SK-N-SH (cell line): ENCODE measurements at regions not wholly inside any gene's neighbourhood (a gene's known extent, or its start where the extent isn't known, plus 50 kb on each side); places are given as distances from the start of the nearest gene placed in this dataset.

Experiments used
- EP300 ChIP-seq, 2 experiments: IDR thresholded peaks; 2 replicates each; pipeline versions ENCODE4 v1.4.0 to v1.6.1; 2012; ENCODE audit warnings: borderline replicate concordance in 1 of 2, low read depth in 1 of 2, low read length in 1 of 2
- EZH2phosphoT487 ChIP-seq: fragments of 200-600 bp; sonication (generic); IDR thresholded peaks from 2 replicates; pipeline ENCODE4 v1.6.1; 2017; ENCODE audit warnings: low read depth, mixed run types, mild to moderate bottlenecking, antibody characterized with exemption, moderate library complexity, borderline replicate concordance
- MAX ChIP-seq: IDR thresholded peaks from 2 replicates; pipeline ENCODE4 v1.4.0; 2012; ENCODE audit warnings: low read depth
- MEF2A ChIP-seq: IDR thresholded peaks from 2 replicates; pipeline ENCODE4 v1.4.0; 2012; ENCODE audit warnings: low read depth, borderline replicate concordance
- NFIC ChIP-seq: IDR thresholded peaks from 2 replicates; pipeline ENCODE4 v1.4.0; 2012; ENCODE audit warnings: borderline replicate concordance
- REST ChIP-seq: IDR thresholded peaks from 2 replicates; pipeline ENCODE4 v1.6.1; 2012; ENCODE audit warnings: mild to moderate bottlenecking, low read depth, low read length, moderate library complexity
- TAF1 ChIP-seq: IDR thresholded peaks from 2 replicates; pipeline ENCODE4 v1.6.1; 2012; ENCODE audit warnings: low read depth, mild to moderate bottlenecking, low read length, moderate library complexity, borderline replicate concordance
- TF ChIP-seq, protein P1 (sequence below): fragments of 200-600 bp; sonication (generic); IDR thresholded peaks from 2 replicates; pipeline ENCODE4 v1.6.1; 2017; ENCODE audit warnings: antibody characterized with exemption, mild to moderate bottlenecking, moderate library complexity

GRCh38 chr1:186559601-186560116 lies 98.7 kb upstream of the PDC start:
- TF ChIP-seq, protein P1, sequence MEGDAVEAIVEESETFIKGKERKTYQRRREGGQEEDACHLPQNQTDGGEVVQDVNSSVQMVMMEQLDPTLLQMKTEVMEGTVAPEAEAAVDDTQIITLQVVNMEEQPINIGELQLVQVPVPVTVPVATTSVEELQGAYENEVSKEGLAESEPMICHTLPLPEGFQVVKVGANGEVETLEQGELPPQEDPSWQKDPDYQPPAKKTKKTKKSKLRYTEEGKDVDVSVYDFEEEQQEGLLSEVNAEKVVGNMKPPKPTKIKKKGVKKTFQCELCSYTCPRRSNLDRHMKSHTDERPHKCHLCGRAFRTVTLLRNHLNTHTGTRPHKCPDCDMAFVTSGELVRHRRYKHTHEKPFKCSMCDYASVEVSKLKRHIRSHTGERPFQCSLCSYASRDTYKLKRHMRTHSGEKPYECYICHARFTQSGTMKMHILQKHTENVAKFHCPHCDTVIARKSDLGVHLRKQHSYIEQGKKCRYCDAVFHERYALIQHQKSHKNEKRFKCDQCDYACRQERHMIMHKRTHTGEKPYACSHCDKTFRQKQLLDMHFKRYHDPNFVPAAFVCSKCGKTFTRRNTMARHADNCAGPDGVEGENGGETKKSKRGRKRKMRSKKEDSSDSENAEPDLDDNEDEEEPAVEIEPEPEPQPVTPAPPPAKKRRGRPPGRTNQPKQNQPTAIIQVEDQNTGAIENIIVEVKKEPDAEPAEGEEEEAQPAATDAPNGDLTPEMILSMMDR, result no peak
- TF ChIP-seq MAX, result no peak
- TF ChIP-seq REST, result no peak
- peak in 1 of 2 experiments; percentile 30; a peak in 1 of 4 replicates for TF ChIP-seq EP300 (IDR thresholded peaks at IDR 0.05; ENCODE audit: borderline replicate concordance in 1 of 2, low read depth in 1 of 2, low read length in 1 of 2)
- TF ChIP-seq NFIC, result 0 out of 2 replicates have a peak, but pooled peaks have one; percentile 1
- no peak for TF ChIP-seq MEF2A
- no peak for TF ChIP-seq EZH2phosphoT487
- TF ChIP-seq TAF1, result no peak
